Putamen (tissue), 1 donor: ENCODE measurements at regions not wholly inside any gene's neighbourhood (a gene's known extent, or its start where the extent isn't known, plus 50 kb on each side); places are given as distances from the start of the nearest gene placed in this dataset.
A peak's percentile ranks its signal among the peaks of the same experiment; 100 is the strongest.

Experiments used
- DNase-seq: peaks from one replicate; pipeline ENCODE4 v3.0.0-alpha.2; 2016; ENCODE audit warnings: low spot score

DNA sequence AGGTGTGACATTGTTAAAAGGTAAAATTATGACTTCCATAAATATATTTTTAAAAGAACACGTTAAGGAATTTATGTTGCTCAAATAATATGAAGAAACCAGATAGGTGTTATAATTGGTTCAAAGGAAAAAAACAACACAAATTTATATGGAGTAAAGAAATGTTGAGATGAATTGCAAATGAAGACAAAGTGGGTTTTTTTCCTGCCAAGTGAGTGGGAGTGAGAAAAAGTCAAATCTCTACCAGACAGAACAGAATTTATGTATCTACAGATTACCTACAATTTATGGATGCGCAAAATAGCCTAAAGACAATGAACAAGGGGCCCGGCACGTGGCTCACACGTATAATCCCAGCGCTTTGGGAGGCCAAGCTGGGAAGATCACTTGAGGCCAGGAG is 159.7 kb upstream of the SLC1A4 start:
- DNase-seq: no peak

- DNase-seq: peak; percentile 84
These were observed 157.8 kb upstream of the SLC1A4 start for GRCh38 chr2:64831134-64831976.

DNA sequence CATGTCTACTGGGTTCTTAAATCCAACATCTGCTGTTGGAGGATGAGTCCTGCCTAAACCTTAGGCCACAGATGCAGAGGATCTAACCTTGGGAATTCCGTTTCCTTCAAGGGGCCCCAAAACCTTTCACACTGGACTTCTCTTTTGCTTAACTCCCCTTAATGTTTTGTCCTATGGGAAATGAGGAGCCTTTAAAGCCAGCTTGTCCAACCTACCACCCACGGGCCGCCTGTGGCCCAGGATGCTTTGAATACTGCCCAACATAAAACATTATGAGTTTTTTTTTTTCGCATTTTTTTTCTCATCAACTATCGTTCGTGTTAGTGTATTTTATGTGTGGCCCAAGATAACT is 157.2 kb upstream of the SLC1A4 start:
- DNase-seq: no peak

DNA sequence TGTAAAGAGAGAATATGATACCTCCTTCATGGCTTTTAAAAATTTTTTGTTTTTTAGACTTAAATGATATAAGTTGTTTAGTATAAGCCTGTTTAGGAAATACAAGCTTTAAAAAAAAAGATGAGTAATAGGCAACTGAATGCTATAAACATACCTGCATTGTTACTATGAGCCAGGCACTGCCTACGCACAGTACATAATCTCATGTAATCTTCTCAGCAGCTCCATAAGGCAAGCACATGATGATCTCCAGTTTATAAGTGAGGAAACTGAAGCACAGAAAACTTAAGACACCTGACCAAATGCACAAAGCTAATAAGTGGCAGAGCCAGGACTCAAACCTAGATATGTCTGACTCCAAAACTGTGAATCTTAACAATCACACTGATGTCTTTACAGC is 156.3 kb upstream of the SLC1A4 start:
- no peak for DNase-seq

GRCh38 chr2:64836566-64836965 is 152.6 kb upstream of the SLC1A4 start:
- DNase-seq: no peak

DNA sequence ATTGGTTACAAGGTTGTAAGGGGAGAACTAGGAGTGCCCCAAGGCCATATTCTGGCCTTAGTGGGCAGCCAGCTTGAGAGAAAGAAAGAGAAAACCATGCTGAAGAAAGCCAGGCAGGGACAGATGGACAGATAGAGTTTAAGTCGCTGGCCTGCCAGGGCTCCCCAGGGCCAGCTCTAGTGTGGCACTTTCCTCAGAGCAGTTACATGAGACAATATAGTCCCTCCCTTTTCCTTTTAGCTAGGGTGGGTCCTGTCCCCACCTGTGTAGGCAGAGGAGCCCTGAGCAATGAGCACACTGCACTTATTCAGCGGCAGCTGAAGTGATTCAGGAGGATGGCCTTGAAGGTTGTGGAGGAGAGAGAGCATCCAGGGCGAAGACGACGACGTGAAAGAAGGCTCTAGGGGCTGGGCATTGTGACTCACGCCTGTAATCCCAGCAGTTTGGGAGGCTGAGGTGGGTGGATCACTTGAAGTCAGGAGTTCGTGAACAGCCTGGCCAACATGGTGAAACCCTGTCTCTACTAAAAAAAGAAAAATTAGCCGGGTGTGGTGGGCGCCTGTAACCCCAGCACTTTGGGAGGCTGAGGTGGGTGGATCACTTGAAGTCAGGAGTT is 152.0 kb upstream of the SLC1A4 start:
- no peak for DNase-seq

- DNase-seq: no peak
These were observed 151.1 kb upstream of the SLC1A4 start for GRCh38 chr2:64837925-64838641.

GRCh38 chr2:64838817-64839216 is 150.4 kb upstream of the SLC1A4 start:
- no peak for DNase-seq

GRCh38 chr2:64839844-64840243 is 149.4 kb upstream of the SLC1A4 start:
- no peak for DNase-seq

GRCh38 chr2:64840426-64840881 is 148.7 kb upstream of the SLC1A4 start:
- no peak for DNase-seq

- no peak for DNase-seq
These were observed 147.7 kb upstream of the SLC1A4 start for GRCh38 chr2:64841461-64841860.

GRCh38 chr2:64842030-64842429 is 147.2 kb upstream of the SLC1A4 start:
- no peak for DNase-seq

GRCh38 chr2:64844087-64844486 is 145.1 kb upstream of the SLC1A4 start:
- DNase-seq: no peak

DNA sequence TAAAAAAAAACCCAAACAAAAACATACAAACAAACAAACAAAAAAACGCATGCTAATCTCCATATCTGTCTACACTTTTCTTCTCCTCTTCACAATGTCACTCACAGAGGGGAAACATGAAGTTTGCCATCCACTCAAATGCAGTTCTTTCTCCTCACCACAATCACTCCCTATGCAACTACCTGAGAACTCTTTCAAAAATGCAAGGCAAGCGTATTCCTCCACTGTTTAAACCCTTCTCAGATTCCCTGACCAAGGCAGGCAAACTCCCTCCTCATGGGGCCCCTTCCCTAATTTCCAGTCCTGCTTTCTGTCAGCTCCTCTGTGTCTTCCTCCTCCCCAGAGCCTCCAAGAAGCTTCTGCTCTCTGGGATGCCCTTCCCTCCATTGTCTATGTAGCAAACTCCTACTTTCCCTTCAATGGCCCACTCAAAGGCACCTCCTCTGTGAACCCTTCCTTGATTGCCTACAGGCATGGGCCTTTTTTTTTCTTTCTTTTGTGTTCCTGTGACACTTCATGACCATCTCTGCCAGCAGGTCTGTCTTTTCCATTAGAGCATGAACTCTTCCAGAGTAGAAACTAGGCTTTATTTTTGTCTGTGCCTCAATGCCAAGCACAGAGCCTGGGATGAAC is 143.8 kb upstream of the SLC1A4 start:
- no peak for DNase-seq

- no peak for DNase-seq
These were observed 143.0 kb upstream of the SLC1A4 start for GRCh38 chr2:64846177-64846576.

GRCh38 chr2:64847930-64848329 is 141.3 kb upstream of the SLC1A4 start:
- no peak for DNase-seq

DNA sequence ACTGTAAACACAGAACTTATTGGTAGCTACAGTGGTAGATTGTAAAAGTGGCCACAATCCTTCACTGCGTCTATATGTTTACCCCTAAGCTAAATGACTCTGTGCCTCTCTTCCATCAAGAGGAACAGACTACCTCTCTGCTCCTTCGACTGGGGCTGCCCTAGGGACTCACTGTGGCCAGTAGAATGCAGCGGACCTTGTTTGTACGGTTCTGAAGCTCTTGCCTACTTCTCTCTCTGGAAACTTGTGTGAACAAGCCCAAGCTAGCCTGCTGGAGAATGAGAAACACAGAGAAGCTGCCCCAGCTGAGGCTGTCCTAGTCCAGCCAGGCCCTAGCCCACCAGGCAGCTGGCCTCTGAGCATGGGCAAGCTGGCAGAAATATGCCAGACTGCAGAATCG is 140.8 kb upstream of the SLC1A4 start:
- DNase-seq: no peak

DNA sequence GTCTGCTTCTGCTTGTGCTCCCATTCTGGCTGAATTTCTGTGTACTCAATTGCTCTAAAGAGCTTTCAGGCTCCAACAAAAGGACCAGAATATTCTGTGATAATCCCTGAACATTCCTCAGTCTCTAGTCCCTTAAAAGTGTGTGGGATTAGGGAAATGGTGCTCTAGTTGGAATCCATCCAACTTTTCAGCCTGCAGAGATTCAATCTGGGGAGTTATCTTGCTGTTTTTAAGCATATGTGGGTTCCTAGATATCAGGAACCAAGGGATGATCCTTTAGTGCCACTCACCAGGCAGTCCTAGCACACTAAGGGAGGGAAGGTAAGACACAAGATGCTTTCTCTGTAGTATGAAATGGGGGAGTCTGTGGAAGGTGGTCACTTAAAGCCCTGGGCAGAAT is 140.3 kb upstream of the SLC1A4 start:
- no peak for DNase-seq

DNA sequence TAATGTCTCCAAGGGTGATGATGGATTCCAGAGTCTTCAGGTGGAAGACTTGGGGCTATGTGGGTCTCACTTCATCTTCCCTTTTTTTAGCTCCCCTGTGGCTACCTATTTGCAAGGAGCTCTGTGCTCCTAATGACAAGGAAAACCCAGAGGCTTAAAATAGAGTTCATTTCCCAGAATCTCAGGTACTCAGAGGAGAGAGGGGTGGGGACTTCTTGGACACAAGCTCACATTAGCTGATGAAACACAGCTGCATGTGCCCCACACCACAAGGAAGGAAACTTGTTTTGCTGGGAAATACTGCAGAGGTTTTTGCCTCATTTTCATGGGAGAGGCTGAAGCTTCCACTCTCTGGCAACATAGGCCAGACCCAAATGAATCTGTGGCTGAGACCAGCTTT is 138.6 kb upstream of the SLC1A4 start:
- no peak for DNase-seq

DNA sequence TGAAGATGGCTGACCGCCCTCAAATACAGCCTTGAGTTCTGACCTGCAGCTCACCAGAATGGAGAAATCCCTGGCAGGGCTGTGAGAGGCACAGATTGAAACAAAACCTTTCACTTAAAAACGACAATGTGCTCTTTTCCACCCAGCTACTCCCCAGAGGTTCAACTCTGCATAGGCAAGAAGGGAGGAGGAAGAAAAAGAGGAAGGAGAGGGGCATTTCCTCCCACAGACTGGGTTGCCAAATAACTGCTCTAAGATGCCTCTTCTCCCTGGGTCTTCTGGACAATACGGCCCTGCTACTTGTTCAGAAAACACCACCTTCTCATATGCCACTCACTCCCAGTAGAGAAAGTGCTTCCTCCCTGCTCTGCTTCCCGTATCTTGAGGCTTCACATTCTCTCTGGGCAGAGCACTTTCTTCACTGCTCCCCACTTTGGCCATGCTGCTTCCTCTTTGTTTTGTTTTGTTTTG is 136.4 kb upstream of the SLC1A4 start:
- DNase-seq: peak; percentile 23

DNA sequence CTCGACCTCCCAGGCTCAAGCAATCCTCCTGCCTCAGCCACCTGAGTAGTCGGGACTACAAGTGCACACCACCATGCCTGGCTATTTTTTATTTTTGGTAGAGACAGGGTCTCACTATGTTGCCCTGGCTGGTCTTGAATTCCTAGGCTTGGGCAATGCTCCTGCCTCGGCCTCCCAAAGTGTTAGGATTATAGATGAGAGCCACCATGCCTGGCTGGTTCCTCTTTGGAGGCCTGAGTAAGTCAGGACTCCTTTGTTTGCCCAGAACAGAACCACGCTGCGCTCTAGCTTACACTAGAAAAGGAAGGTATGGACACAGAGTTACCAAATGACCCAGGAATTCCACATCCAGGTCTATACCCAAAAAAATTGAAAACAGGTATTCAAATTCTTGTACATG is 135.9 kb upstream of the SLC1A4 start:
- no peak for DNase-seq

GRCh38 chr2:64853894-64854293 is 135.3 kb upstream of the SLC1A4 start:
- DNase-seq: no peak
